ENCODE measurements at regions not wholly inside any gene's neighbourhood (a gene's known extent, or its start where the extent isn't known, plus 50 kb on each side); places are given as distances from the start of the nearest gene placed in this dataset.

DNA sequence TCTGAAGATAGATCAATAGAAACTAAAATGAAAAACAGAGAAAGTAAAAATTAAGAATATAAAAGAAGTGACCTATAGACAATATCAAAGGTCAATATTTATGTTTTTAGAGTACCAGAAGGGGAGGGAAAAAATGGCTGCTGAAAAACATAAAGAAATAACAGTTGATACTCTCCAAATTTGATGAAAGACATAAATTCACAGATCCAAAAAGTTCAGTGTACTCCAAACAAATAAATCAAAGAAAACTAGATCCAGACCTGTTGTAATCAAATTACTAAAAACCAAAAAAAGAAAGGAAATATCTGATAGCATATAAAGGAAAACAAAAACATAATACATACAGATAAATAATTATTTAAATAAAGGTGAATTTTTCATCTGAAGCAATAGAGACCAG is 1689.1 kb upstream of the TMEFF2 start (continued):
- TF ChIP-seq, protein P1, sequence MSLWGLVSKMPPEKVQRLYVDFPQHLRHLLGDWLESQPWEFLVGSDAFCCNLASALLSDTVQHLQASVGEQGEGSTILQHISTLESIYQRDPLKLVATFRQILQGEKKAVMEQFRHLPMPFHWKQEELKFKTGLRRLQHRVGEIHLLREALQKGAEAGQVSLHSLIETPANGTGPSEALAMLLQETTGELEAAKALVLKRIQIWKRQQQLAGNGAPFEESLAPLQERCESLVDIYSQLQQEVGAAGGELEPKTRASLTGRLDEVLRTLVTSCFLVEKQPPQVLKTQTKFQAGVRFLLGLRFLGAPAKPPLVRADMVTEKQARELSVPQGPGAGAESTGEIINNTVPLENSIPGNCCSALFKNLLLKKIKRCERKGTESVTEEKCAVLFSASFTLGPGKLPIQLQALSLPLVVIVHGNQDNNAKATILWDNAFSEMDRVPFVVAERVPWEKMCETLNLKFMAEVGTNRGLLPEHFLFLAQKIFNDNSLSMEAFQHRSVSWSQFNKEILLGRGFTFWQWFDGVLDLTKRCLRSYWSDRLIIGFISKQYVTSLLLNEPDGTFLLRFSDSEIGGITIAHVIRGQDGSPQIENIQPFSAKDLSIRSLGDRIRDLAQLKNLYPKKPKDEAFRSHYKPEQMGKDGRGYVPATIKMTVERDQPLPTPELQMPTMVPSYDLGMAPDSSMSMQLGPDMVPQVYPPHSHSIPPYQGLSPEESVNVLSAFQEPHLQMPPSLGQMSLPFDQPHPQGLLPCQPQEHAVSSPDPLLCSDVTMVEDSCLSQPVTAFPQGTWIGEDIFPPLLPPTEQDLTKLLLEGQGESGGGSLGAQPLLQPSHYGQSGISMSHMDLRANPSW (CRISPR knock-in tag; conservative IDR thresholded peaks at IDR 0.05; ENCODE audit: low read depth): no peak
- no peak for TF ChIP-seq ZNF219 (CRISPR knock-in tag; IDR thresholded peaks at IDR 0.05; ENCODE audit: borderline replicate concordance)

DNA sequence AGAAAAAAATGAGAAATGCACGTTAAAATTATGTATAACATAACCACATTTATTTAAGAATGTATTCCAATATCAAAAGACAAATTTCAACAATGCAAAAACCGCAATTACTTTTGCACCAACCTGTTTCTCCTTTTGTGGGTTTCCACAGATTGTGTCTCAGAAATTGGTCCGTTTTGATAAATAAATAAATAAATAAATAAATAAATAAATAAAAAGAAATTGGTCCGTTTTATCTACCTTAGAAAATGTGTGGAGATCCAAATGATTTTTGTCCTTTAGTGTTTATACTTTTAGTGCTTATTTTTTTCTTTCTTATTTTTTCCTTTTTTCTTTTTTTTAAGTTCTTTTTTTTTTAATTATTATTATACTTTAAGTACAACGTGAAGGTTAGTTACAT is 1682.2 kb upstream of the TMEFF2 start:
- Mint-ChIP-seq H3K4me3 (no peak overlapping the region), H3K27ac (no peak overlapping the region), H3K36me3 (no peaks in the 10 kb centered on the region), H3K4me1 (no peaks in the 10 kb centered on the region), H3K9me3 (peaks cover 3% of the 10 kb centered on the region; the same call in 1 of the 2 replicates), H3K27me3 (ENCODE audit: low read depth) (no peaks in the 10 kb centered on the region)
- ATAC-seq: no peak
- no peak for TF ChIP-seq MYBL2 (CRISPR knock-in tag; IDR thresholded peaks at IDR 0.05)
- TF ChIP-seq, protein P2, sequence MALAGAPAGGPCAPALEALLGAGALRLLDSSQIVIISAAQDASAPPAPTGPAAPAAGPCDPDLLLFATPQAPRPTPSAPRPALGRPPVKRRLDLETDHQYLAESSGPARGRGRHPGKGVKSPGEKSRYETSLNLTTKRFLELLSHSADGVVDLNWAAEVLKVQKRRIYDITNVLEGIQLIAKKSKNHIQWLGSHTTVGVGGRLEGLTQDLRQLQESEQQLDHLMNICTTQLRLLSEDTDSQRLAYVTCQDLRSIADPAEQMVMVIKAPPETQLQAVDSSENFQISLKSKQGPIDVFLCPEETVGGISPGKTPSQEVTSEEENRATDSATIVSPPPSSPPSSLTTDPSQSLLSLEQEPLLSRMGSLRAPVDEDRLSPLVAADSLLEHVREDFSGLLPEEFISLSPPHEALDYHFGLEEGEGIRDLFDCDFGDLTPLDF (CRISPR knock-in tag; IDR thresholded peaks at IDR 0.05): no peak
- no peak for TF ChIP-seq SMAD3 (CRISPR knock-in tag; IDR thresholded peaks at IDR 0.05; ENCODE audit: borderline replicate concordance)
- no peak for TF ChIP-seq GTF2I (CRISPR knock-in tag; conservative IDR thresholded peaks at IDR 0.05)
- no peak for DNase-seq (ENCODE audit: low spot score)
- ChIA-PET CTCF (no interaction called here), POLR2A (no interaction called here)

DNA sequence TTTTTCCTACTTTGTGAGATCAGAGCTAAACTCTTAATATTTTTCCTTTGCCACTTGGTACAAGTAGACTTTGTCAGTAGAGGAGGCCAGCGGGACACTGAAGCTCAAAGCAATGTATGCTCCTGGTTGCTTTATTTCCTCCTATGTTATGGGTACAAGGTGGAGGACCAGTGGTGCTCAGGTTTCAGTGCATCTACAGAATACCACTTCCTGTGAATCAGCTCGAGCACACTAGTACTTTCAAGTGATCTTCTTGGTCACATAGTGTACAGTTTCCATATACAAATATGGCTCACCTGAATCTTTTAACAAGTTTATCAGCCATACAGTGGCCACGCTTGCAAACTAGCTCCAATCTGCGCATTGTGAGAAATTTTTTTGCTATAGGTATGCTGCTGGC is 1674.8 kb upstream of the TMEFF2 start:
- Mint-ChIP-seq H3K9me3 (no peaks in the 10 kb centered on the region; the same call in 1 of the 2 replicates), H3K27ac (no peak overlapping the region), H3K36me3 (no peaks in the 10 kb centered on the region), H3K27me3 (ENCODE audit: low read depth) (no peaks in the 10 kb centered on the region), H3K4me1 (no peaks in the 10 kb centered on the region), H3K4me3 (no peak overlapping the region)
- ChIA-PET POLR2A (no interaction called here), CTCF (no interaction called here)
- ATAC-seq (no peak), DNase-seq (ENCODE audit: low spot score) (no peak)
- TF ChIP-seq, protein P3, sequence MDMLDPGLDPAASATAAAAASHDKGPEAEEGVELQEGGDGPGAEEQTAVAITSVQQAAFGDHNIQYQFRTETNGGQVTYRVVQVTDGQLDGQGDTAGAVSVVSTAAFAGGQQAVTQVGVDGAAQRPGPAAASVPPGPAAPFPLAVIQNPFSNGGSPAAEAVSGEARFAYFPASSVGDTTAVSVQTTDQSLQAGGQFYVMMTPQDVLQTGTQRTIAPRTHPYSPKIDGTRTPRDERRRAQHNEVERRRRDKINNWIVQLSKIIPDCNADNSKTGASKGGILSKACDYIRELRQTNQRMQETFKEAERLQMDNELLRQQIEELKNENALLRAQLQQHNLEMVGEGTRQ (CRISPR knock-in tag; IDR thresholded peaks at IDR 0.05): no peak
- TF ChIP-seq NFYB (CRISPR knock-in tag; conservative IDR thresholded peaks at IDR 0.05; ENCODE audit: low read depth) (no peak), ZNF671 (CRISPR knock-in tag; IDR thresholded peaks at IDR 0.05) (no peak), KAT7 (CRISPR knock-in tag; IDR thresholded peaks at IDR 0.05; ENCODE audit: borderline replicate concordance) (no peak), NFE2L1 (CRISPR knock-in tag; IDR thresholded peaks at IDR 0.05) (no peak), CBFB (CRISPR knock-in tag; IDR thresholded peaks at IDR 0.05; ENCODE audit: low read depth) (no peak)
- TF ChIP-seq, protein P4, sequence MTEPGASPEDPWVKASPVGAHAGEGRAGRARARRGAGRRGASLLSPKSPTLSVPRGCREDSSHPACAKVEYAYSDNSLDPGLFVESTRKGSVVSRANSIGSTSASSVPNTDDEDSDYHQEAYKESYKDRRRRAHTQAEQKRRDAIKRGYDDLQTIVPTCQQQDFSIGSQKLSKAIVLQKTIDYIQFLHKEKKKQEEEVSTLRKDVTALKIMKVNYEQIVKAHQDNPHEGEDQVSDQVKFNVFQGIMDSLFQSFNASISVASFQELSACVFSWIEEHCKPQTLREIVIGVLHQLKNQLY (CRISPR knock-in tag; IDR thresholded peaks at IDR 0.05): no peak
- TF ChIP-seq, protein P1 (CRISPR knock-in tag; conservative IDR thresholded peaks at IDR 0.05; ENCODE audit: low read depth): no peak

DNA sequence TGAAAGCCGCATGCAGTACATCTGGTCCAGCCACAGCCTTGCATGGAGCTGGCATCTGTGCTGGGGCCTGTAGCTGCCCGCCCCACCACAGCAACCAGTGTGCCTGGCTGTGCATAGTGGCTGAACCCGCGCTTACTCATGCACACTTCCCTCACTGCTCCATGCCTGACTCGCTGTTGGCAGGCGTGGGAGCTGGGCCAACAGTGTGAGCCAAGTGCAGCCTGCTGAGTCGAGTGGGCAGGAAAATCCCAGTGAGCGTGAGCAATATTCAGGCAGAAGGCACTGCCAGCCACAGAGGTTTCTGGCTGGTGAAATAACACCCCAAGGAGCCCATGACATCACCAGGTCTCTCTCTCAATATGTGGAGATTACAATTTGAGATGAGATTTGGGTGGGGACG is 1674.1 kb upstream of the TMEFF2 start:
- no peaks in the 10 kb centered on the region for H3K36me3 Mint-ChIP-seq
- POLR2A ChIA-PET: no interaction called here
- no peak overlapping the region for H3K27ac Mint-ChIP-seq
- no peaks in the 10 kb centered on the region; the same call in 1 of the 2 replicates for H3K9me3 Mint-ChIP-seq
- no peaks in the 10 kb centered on the region for H3K27me3 Mint-ChIP-seq (ENCODE audit: low read depth)
- CTCF ChIA-PET: no interaction called here
- no peaks in the 10 kb centered on the region for H3K4me1 Mint-ChIP-seq
- DNase-seq (ENCODE audit: low spot score) (no peak), ATAC-seq (no peak)
- no peak overlapping the region for H3K4me3 Mint-ChIP-seq
- TF ChIP-seq MYBL2 (CRISPR knock-in tag; IDR thresholded peaks at IDR 0.05) (no peak), TEAD4 (CRISPR knock-in tag; IDR thresholded peaks at IDR 0.05) (no peak), CREB1 (CRISPR knock-in tag; IDR thresholded peaks at IDR 0.05) (no peak), CBFB (CRISPR knock-in tag; IDR thresholded peaks at IDR 0.05; ENCODE audit: low read depth) (no peak)
- TF ChIP-seq, protein P5, sequence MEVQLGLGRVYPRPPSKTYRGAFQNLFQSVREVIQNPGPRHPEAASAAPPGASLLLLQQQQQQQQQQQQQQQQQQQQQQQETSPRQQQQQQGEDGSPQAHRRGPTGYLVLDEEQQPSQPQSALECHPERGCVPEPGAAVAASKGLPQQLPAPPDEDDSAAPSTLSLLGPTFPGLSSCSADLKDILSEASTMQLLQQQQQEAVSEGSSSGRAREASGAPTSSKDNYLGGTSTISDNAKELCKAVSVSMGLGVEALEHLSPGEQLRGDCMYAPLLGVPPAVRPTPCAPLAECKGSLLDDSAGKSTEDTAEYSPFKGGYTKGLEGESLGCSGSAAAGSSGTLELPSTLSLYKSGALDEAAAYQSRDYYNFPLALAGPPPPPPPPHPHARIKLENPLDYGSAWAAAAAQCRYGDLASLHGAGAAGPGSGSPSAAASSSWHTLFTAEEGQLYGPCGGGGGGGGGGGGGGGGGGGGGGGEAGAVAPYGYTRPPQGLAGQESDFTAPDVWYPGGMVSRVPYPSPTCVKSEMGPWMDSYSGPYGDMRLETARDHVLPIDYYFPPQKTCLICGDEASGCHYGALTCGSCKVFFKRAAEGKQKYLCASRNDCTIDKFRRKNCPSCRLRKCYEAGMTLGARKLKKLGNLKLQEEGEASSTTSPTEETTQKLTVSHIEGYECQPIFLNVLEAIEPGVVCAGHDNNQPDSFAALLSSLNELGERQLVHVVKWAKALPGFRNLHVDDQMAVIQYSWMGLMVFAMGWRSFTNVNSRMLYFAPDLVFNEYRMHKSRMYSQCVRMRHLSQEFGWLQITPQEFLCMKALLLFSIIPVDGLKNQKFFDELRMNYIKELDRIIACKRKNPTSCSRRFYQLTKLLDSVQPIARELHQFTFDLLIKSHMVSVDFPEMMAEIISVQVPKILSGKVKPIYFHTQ (CRISPR knock-in tag; IDR thresholded peaks at IDR 0.05): no peak
- TF ChIP-seq, protein P6, sequence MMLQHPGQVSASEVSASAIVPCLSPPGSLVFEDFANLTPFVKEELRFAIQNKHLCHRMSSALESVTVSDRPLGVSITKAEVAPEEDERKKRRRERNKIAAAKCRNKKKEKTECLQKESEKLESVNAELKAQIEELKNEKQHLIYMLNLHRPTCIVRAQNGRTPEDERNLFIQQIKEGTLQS (CRISPR knock-in tag; conservative IDR thresholded peaks at IDR 0.05): no peak
- TF ChIP-seq, protein P7, sequence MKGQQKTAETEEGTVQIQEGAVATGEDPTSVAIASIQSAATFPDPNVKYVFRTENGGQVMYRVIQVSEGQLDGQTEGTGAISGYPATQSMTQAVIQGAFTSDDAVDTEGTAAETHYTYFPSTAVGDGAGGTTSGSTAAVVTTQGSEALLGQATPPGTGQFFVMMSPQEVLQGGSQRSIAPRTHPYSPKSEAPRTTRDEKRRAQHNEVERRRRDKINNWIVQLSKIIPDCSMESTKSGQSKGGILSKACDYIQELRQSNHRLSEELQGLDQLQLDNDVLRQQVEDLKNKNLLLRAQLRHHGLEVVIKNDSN (CRISPR knock-in tag; IDR thresholded peaks at IDR 0.05): no peak

All from WTC11 (cell line).